ENCODE measurements at regions not wholly inside any gene's neighbourhood (a gene's known extent, or its start where the extent isn't known, plus 50 kb on each side); places are given as distances from the start of the nearest gene placed in this dataset.

DNA sequence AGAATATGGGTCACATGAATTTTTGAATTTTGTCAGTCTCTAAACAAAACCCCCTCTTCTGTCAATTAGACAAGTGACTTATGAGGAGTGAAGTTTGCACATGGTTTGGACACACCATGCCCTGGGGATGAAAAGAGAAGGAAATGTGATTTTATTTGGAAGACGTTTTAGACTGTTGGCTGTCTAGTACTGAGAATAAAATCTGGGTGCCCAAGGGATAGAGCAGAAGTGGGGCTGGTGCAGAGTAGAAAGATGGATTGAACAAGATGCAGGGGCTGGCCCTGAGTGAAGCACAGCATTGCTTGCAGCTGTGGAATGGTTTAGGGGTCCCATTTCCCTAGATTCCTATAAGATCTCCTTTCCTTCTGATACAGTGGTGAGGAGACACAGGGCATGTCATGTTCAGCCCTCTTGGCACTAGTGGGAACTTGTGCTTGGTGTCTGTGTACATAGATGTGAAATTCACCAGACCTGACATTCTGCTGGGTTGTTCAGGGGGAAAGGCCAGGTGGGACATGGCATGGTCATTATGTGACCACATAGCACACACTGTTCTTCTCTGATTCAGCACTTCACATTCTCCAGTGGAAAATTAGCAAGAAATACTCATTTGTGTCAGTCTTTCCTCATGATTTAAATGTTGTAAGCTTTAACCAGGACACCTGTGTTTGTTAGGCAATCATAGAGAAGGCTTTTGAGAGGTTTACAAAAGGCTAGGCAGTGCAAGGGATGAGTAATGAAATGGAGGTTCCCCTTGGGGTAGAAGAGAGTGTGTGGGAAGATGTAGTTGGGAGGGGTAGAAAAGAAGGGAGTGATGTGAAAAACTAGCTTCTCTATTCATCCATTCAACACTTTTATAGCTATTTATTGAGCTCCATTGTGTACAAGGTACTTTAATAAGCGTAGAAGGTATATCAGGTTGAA is 202.3 kb upstream of the IGF1 start:
- intact Hi-C loops (cut with DNase I): no loop called here
- DNase-seq: no peak
- ATAC-seq: no peak

DNA sequence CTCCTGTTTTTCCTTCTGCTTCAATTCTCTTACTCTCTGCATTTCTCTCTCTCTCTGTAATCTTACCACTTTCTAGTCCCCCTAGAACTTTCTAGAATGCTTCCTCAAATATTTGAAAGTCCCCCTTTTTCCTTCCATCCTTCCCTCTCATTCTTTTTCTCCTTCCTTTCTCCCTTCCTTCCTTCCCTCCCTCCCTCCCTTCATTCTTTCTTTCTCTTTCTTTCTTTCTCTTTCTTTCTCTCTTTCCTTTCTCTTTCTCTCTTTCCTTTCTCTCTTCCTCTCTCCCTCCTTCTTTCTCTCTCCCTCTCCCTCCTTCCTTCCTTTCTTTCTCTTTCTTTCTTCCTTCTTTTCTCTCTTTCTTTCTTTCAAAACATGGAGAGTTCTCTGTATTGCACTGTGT is 201.4 kb upstream of the IGF1 start:
- TF ChIP-seq, protein P1, sequence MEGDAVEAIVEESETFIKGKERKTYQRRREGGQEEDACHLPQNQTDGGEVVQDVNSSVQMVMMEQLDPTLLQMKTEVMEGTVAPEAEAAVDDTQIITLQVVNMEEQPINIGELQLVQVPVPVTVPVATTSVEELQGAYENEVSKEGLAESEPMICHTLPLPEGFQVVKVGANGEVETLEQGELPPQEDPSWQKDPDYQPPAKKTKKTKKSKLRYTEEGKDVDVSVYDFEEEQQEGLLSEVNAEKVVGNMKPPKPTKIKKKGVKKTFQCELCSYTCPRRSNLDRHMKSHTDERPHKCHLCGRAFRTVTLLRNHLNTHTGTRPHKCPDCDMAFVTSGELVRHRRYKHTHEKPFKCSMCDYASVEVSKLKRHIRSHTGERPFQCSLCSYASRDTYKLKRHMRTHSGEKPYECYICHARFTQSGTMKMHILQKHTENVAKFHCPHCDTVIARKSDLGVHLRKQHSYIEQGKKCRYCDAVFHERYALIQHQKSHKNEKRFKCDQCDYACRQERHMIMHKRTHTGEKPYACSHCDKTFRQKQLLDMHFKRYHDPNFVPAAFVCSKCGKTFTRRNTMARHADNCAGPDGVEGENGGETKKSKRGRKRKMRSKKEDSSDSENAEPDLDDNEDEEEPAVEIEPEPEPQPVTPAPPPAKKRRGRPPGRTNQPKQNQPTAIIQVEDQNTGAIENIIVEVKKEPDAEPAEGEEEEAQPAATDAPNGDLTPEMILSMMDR (IDR thresholded peaks at IDR 0.05): no peak
- H3K4me1 ChIP-seq: no peaks in the 10 kb centered on the region
- no peaks in the 10 kb centered on the region for H3K27me3 ChIP-seq
- no peaks in the 10 kb centered on the region for H3K36me3 ChIP-seq
- no peak overlapping the region for H3K4me3 ChIP-seq
- no peaks in the 10 kb centered on the region for H3K9me3 ChIP-seq
- H3K27ac ChIP-seq: no peak overlapping the region
- intact Hi-C loops (cut with DNase I): no loop called here
- no peak for ATAC-seq
- DNase-seq: no peak

More for the DNA sequence above, 202.3 kb upstream of the IGF1 start:
- TF ChIP-seq, protein P1 (IDR thresholded peaks at IDR 0.05): no peak
- no peaks in the 10 kb centered on the region for H3K36me3 ChIP-seq
- no peak overlapping the region for H3K4me3 ChIP-seq
- H3K27me3 ChIP-seq: no peaks in the 10 kb centered on the region
- no peak overlapping the region for H3K27ac ChIP-seq
- H3K9me3 ChIP-seq: no peaks in the 10 kb centered on the region
- no peaks in the 10 kb centered on the region for H3K4me1 ChIP-seq

DNA sequence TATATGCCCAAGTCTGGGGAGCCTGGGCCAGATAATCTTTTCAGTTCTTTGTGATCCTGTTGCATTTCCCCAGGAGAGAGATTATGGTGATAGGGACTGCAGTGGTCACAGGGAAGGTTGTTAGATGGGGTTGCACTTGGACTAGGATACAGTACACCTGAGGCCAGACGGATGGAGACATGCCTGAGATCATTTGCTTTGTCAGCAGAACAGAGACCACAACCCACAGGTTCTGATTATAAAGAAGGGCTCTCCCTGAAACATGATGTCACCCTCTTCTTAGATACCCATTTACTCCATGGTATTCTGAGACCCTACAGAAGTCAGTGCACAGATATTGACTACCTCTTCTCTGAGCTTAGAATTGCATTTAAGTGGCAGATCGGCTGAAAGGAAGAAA is 200.9 kb upstream of the IGF1 start:
- intact Hi-C loops (cut with DNase I): no loop called here
- Histone ChIP-seq H3K27me3 (no peaks in the 10 kb centered on the region), H3K4me3 (no peak overlapping the region), H3K4me1 (no peaks in the 10 kb centered on the region), H3K9me3 (no peaks in the 10 kb centered on the region), H3K36me3 (no peaks in the 10 kb centered on the region), H3K27ac (no peak overlapping the region)
- DNase-seq (no peak), ATAC-seq (no peak)
- TF ChIP-seq, protein P1 (IDR thresholded peaks at IDR 0.05): no peak

DNA sequence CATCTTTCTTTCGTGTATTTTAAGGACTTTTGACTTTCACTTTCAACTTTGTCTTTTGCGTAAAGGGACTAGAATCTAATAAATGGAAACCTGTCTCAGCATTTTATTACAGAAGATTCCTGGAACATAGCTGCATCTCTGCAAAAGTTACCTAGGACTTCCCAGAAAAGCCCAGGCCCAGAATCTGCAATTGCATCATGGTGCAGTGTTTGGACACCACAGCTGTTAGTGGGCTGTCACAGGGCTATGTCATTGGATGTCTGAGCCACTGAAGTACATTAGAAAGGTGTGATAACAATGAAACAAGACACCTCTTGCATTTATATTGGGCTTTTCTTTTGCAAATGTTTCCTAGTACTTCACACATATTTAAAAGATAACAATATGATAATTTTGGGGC is 199.9 kb upstream of the IGF1 start:
- Histone ChIP-seq H3K36me3 (no peaks in the 10 kb centered on the region), H3K4me3 (no peak overlapping the region), H3K4me1 (no peaks in the 10 kb centered on the region), H3K27me3 (no peaks in the 10 kb centered on the region), H3K9me3 (no peaks in the 10 kb centered on the region), H3K27ac (no peak overlapping the region)
- TF ChIP-seq, protein P1 (IDR thresholded peaks at IDR 0.05): no peak
- ATAC-seq (no peak), DNase-seq (no peak)
- intact Hi-C loops (cut with DNase I): no loop called here

DNA sequence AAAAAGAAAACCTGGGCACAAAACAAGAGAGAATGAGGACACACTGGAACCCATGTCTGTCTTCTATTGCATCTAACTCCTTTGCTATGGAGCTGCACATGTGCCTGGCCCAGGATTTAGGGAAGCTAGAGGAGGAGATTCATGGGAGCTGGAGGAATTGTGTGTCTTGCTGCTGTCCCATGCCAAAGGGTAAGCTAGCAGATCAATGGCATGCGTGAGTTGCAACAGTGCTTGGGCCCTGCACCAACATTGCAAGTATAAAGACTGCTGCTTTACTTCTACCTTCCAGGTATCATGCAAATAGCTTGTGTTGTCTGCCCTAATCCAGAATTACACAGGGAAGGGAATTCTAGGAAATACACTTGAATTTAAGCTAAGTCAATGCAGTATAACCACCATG is 196.4 kb upstream of the IGF1 start:
- no peak overlapping the region for H3K27ac ChIP-seq
- no peak overlapping the region for H3K4me3 ChIP-seq
- peaks cover 0 to 28% of the 10 kb centered on the region in 2 donors for H3K9me3 ChIP-seq
- H3K4me1 ChIP-seq: no peaks in the 10 kb centered on the region
- TF ChIP-seq, protein P1 (IDR thresholded peaks at IDR 0.05): no peak
- intact Hi-C loops (cut with DNase I): no loop called here
- H3K36me3 ChIP-seq: no peaks in the 10 kb centered on the region
- DNase-seq (no peak), ATAC-seq (no peak)
- no peaks in the 10 kb centered on the region for H3K27me3 ChIP-seq

All from left lung (tissue), 4 donors.